DND-41 (cell line): ENCODE measurements at regions not wholly inside any gene's neighbourhood (a gene's known extent, or its start where the extent isn't known, plus 50 kb on each side); places are given as distances from the start of the nearest gene placed in this dataset.

Source experiments
- ATAC-seq: fragments of 200-7000 bp; cut with Tn5 transposase; 3 replicates; pipeline ENCODE4 v1.9.1; 2021; ENCODE audit warnings: low read depth; ENCODE audit not compliant: insufficient read depth
- DNase-seq: peaks from one replicate; pipeline ENCODE4 v3.0.0-alpha.2; 2020
- H2AFZ ChIP-seq: 2 replicates; pipeline ENCODE4 v1.6.0; 2012; ENCODE audit warnings: low read depth, low read length
- H3K27ac ChIP-seq: 2 replicates; pipeline ENCODE4 v1.5.1; 2012; ENCODE audit warnings: low read length, inconsistent platforms
- H3K27me3 ChIP-seq: fragments of 200-600 bp; sonication (generic); 2 replicates; pipeline ENCODE4 v1.6.0; 2012; ENCODE audit warnings: low read length, mild to moderate bottlenecking, inconsistent platforms; ENCODE audit not compliant: insufficient read depth, poor library complexity
- H3K36me3 ChIP-seq: 2 replicates; pipeline ENCODE4 v1.5.1; 2012; ENCODE audit warnings: low read length, inconsistent platforms; ENCODE audit not compliant: insufficient read depth
- H3K4me1 ChIP-seq: 2 replicates; pipeline ENCODE4 v1.5.1; 2012; ENCODE audit warnings: mild to moderate bottlenecking, low read length; ENCODE audit not compliant: insufficient read depth
- H3K4me2 ChIP-seq: 2 replicates; pipeline ENCODE4 v1.6.0; 2012; ENCODE audit warnings: mild to moderate bottlenecking, moderate library complexity, low read length, inconsistent platforms; ENCODE audit not compliant: insufficient read depth
- H3K4me3 ChIP-seq, 2 experiments: fragments of 200-600 bp in 1 of 2; shearing (Covaris generic) in 1 of 2; 2 replicates each; pipeline ENCODE4 v1.5.1; 2012 to 2016; ENCODE audit warnings: inconsistent platforms in 2 of 2, low read length in 2 of 2, mild to moderate bottlenecking in 2 of 2, low read depth in 1 of 2, moderate library complexity in 1 of 2
- H3K79me2 ChIP-seq: 2 replicates; pipeline ENCODE4 v1.6.0; 2012; ENCODE audit warnings: low read length, inconsistent platforms; ENCODE audit not compliant: insufficient read depth
- H3K9ac ChIP-seq: 2 replicates; pipeline ENCODE4 v1.6.0; 2012; ENCODE audit warnings: low read depth, mild to moderate bottlenecking, inconsistent platforms, low read length, moderate library complexity
- H3K9me3 ChIP-seq: 2 replicates; pipeline ENCODE4 v1.5.1; 2012; ENCODE audit warnings: low read length, moderate library complexity, mild to moderate bottlenecking, inconsistent platforms; ENCODE audit not compliant: insufficient read depth, severe bottlenecking
- H4K20me1 ChIP-seq: 2 replicates; pipeline ENCODE4 v1.6.0; 2012; ENCODE audit warnings: low read length; ENCODE audit not compliant: insufficient read depth
- EZH2 ChIP-seq: IDR thresholded peaks from 3 replicates; pipeline ENCODE4 v1.6.1; 2012; ENCODE audit warnings: borderline replicate concordance, low read depth, mild to moderate bottlenecking, moderate library complexity, low read length, inconsistent platforms; ENCODE audit not compliant: severe bottlenecking
- TF ChIP-seq, protein P1 (sequence below): IDR thresholded peaks from 2 replicates; pipeline ENCODE4 v1.5.1; 2012; ENCODE audit warnings: borderline replicate concordance, low read length, moderate library complexity, mild to moderate bottlenecking; ENCODE audit not compliant: poor library complexity, severe bottlenecking; ENCODE audit errors: extremely low read depth

DNA sequence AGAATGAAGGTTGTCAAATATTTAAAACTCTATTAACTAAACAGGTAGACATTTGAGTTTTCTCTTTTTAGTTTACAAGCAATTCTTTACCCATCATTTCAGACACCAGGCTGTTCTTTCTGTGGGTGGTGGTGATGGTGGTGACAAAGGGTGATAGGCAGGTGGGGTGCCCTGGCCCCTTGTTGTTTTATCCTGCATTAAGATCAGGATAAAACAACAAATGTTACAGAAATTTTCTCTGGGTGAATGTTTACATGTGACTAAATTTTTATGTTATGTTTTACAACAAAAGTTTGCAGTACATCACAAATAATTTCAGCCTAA lies 85.9 kb upstream of the MDM1 start:
- no peak overlapping the region for H2AFZ ChIP-seq
- H3K4me1 ChIP-seq = no peaks in the 10 kb centered on the region
- no peak overlapping the region for H3K9ac ChIP-seq
- H3K9me3 ChIP-seq = no peaks in the 10 kb centered on the region
- no peak for DNase-seq
- no peak for TF ChIP-seq EZH2
- TF ChIP-seq, protein P1, sequence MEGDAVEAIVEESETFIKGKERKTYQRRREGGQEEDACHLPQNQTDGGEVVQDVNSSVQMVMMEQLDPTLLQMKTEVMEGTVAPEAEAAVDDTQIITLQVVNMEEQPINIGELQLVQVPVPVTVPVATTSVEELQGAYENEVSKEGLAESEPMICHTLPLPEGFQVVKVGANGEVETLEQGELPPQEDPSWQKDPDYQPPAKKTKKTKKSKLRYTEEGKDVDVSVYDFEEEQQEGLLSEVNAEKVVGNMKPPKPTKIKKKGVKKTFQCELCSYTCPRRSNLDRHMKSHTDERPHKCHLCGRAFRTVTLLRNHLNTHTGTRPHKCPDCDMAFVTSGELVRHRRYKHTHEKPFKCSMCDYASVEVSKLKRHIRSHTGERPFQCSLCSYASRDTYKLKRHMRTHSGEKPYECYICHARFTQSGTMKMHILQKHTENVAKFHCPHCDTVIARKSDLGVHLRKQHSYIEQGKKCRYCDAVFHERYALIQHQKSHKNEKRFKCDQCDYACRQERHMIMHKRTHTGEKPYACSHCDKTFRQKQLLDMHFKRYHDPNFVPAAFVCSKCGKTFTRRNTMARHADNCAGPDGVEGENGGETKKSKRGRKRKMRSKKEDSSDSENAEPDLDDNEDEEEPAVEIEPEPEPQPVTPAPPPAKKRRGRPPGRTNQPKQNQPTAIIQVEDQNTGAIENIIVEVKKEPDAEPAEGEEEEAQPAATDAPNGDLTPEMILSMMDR = no peak
- no peak overlapping the region for H3K27ac ChIP-seq
- no peaks in the 10 kb centered on the region for H3K36me3 ChIP-seq
- H4K20me1 ChIP-seq = no peaks in the 10 kb centered on the region
- H3K4me3 ChIP-seq = no peak overlapping the region
- H3K79me2 ChIP-seq = no peaks in the 10 kb centered on the region
- H3K27me3 ChIP-seq = no peaks in the 10 kb centered on the region
- ATAC-seq = no peak
- H3K4me2 ChIP-seq = no peak overlapping the region

- H4K20me1 ChIP-seq = no peaks in the 10 kb centered on the region
- no peak overlapping the region for H2AFZ ChIP-seq
- no peaks in the 10 kb centered on the region for H3K27me3 ChIP-seq
- no peaks in the 10 kb centered on the region for H3K79me2 ChIP-seq
- H3K27ac ChIP-seq = no peak overlapping the region
- no peaks in the 10 kb centered on the region for H3K9me3 ChIP-seq
- no peak overlapping the region for H3K9ac ChIP-seq
- no peak overlapping the region for H3K4me2 ChIP-seq
- DNase-seq (no peak), ATAC-seq (no peak)
- H3K36me3 ChIP-seq = no peaks in the 10 kb centered on the region
- H3K4me1 ChIP-seq = no peaks in the 10 kb centered on the region
- H3K4me3 ChIP-seq = no peak overlapping the region
- no peak for TF ChIP-seq EZH2
- TF ChIP-seq, protein P1 = no peak
Measured at GRCh38 chr12:68420225-68421010, 88.3 kb upstream of the MDM1 start.

DNA sequence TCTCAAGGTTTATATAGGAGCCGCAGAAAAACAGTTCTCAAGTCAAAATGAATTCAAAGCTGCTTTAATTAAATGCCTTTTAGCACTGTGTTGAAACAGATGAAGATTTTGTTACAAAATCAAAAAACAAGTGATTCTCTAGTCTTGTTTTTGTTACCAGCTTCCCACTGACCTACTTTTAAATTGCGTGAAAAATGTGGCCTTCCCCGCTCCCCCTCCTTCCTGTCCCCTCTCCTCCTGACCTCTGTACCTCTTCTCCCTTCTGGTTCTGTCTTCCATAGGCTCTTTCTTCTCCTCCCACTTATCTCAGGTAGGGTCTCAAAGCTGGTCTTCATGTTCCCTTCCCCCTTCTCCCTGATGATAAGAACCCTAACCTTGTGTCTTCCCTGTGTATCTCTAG lies 90.0 kb upstream of the MDM1 start:
- ATAC-seq (no peak), DNase-seq (no peak)
- no peaks in the 10 kb centered on the region for H3K79me2 ChIP-seq
- H3K4me2 ChIP-seq = no peak overlapping the region
- H3K27ac ChIP-seq = no peak overlapping the region
- H3K4me3 ChIP-seq = no peak overlapping the region
- no peaks in the 10 kb centered on the region for H4K20me1 ChIP-seq
- no peak for TF ChIP-seq EZH2
- TF ChIP-seq, protein P1 = no peak
- H3K36me3 ChIP-seq = no peaks in the 10 kb centered on the region
- H3K9me3 ChIP-seq = no peaks in the 10 kb centered on the region
- no peaks in the 10 kb centered on the region for H3K27me3 ChIP-seq
- no peak overlapping the region for H2AFZ ChIP-seq
- H3K4me1 ChIP-seq = no peaks in the 10 kb centered on the region
- H3K9ac ChIP-seq = no peak overlapping the region
